Aorta (tissue), 5 donors: ENCODE measurements at regions not wholly inside any gene's neighbourhood (a gene's known extent, or its start where the extent isn't known, plus 50 kb on each side); places are given as distances from the start of the nearest gene placed in this dataset.

ENCODE experiments used
- ATAC-seq: fragments of 200-7000 bp; cut with Tn5 transposase; one replicate; pipeline ENCODE4 v1.9.1; 2022; ENCODE audit warnings: moderate library complexity; ENCODE audit not compliant: low FRiP score
- DNase-seq, 2 donors: peaks; one replicate each; pipeline ENCODE4 v3.0.0-alpha.2; 2020
- H3K27ac ChIP-seq, 2 donors: one replicate each; pipeline ENCODE4 v1.5.1; 2013; ENCODE audit warnings: low read length in 2 of 2, mild to moderate bottlenecking in 2 of 2, moderate library complexity in 2 of 2, control low read depth in 1 of 2, inconsistent platforms in 1 of 2, low read depth in 1 of 2
- H3K27me3 ChIP-seq, 2 donors: one replicate each; pipeline ENCODE4 v1.6.1; 2013; ENCODE audit warnings: control low read depth in 1 of 2, low read length in 1 of 2, mild to moderate bottlenecking in 1 of 2, moderate library complexity in 1 of 2; ENCODE audit not compliant: insufficient read depth in 2 of 2, control insufficient read depth in 1 of 2
- H3K36me3 ChIP-seq, 2 donors: one replicate each; pipeline ENCODE4 v1.6.1; 2013; ENCODE audit warnings: control low read depth in 1 of 2, low read length in 1 of 2, mild to moderate bottlenecking in 1 of 2; ENCODE audit not compliant: insufficient read depth in 2 of 2, control insufficient read depth in 1 of 2
- H3K4me1 ChIP-seq, 2 donors: one replicate each; pipeline ENCODE4 v1.6.1; 2013; ENCODE audit warnings: low read length in 2 of 2, control low read depth in 1 of 2, mild to moderate bottlenecking in 1 of 2, moderate library complexity in 1 of 2; ENCODE audit not compliant: insufficient read depth in 2 of 2, control insufficient read depth in 1 of 2
- H3K4me3 ChIP-seq, 2 donors: one replicate each; pipeline ENCODE4 v1.5.1; 2013; ENCODE audit warnings: low read length in 2 of 2, control low read depth in 1 of 2, mild to moderate bottlenecking in 1 of 2
- H3K9me3 ChIP-seq: one replicate; pipeline ENCODE4 v1.6.1; 2013; ENCODE audit warnings: mild to moderate bottlenecking, low read length; ENCODE audit not compliant: control insufficient read depth
- WGBS, 2 donors: extraction: QIAGEN DNeasy Blood & Tissue Kit; methylation state at CpG; one replicate each; pipeline ENCODE4 v1.1.7; 2013; 5-methylcytosine and 5-hydroxymethylcytosine counted together
- intact Hi-C, 2 donors: fragments of 100-400 bp; cut with DNase I; formaldehyde crosslinking; loops; one replicate each; pipeline versions ENCODE4 v1.14.2 to v1.15.0; 2022
- donor health status: healthy with polysubstance abuse.
- donor health status: Bipolar disorder and iron deficiency.
- donor health status: DM: no; HTN: no; CAD: no.
- donor health status: DM: no; HTN: no; CAD: no.
- donor health status: DM: yes; HTN: yes; CAD: no.

DNA sequence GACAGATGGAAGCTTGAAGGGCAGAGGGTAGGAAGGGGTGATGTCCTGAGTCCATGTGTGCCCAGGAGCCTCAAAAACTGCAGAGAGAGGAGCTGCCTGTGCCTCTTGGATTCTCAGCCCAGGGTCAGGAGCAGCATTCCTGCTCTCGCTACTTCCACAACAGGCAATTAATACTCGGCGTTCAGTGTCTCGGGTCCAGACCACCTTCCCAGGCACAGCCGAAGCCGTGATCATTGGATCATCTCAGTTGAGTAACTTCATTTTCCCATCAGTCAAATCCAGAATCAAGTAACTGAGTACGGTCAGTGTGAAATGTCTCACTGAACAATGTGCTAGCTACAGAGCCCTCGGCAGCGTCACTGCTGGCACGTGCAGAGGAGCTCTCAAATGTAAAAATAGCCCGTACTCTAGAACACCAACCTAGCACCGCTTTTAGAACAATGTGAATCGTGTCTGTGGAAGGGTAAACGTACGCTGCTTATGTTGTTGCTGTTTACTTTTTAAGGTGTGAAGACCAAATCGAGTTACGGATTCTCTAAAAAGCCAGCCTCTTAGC lies 63.5 kb upstream of the IRX4 start:
- H3K27ac ChIP-seq = no peak overlapping the region
- WGBS, 2 donors = 68 to 75% methylated on average over 17 of the region's 17 CpGs
- DNase-seq (no peak), ATAC-seq (no peak)
- H3K27me3 ChIP-seq = no peaks in the 10 kb centered on the region
- no peaks in the 10 kb centered on the region for H3K4me1 ChIP-seq
- no peak overlapping the region for H3K4me3 ChIP-seq
- H3K36me3 ChIP-seq = no peaks in the 10 kb centered on the region
- H3K9me3 ChIP-seq = no peaks in the 10 kb centered on the region
- intact Hi-C loops = no loop called here

DNA sequence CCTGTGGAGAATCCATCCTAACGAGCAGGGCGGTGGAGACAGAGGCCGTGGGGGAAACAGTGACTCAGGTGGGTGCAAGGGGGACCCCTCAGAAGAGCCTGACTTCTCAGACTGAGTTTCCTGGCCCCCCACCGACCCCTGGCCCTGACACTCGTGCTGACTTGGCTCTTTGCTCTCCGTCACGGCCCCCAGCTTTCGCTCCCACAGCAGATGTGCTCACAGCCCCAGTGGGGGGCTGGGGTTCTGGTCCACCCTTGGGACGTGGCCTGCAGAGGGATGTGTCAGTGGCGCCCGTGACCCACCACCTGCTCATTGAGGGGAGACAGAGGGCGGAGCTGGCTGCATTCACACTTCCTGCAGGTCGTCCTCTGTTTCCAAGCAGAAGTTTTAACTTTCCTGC lies 62.9 kb upstream of the IRX4 start:
- WGBS, 2 donors = 79 to 83% methylated on average over 11 to 13 of the region's 13 CpGs
- ATAC-seq (no peak), DNase-seq (no peak)
- Histone ChIP-seq H3K9me3 (no peaks in the 10 kb centered on the region), H3K4me1 (no peaks in the 10 kb centered on the region), H3K36me3 (no peaks in the 10 kb centered on the region), H3K27ac (no peak overlapping the region), H3K27me3 (no peaks in the 10 kb centered on the region), H3K4me3 (no peak overlapping the region)
- intact Hi-C loops = no loop called here

DNA sequence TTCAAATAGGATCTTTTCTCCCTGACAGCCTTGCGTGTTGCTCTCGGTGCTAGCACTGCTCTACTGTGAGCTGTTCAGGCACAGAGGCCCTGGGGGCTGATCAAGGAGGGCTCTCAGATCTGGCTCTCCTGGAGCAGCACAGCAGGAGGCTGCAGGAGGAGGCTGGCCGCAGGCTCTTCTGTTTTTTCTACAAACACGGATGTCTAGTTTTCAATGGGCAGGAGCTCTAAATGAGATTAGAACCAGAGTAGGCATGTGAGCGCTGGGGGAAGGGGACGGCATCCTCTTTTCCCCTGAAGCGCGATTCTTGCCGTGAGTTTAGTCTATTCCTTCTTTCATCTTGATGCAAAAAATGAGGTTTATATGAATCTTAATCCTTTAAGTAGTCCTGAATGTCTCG lies 61.7 kb upstream of the IRX4 start:
- Histone ChIP-seq H3K27ac (no peak overlapping the region), H3K27me3 (no peaks in the 10 kb centered on the region), H3K9me3 (no peaks in the 10 kb centered on the region), H3K4me3 (no peak overlapping the region), H3K4me1 (no peaks in the 10 kb centered on the region), H3K36me3 (no peaks in the 10 kb centered on the region)
- DNase-seq = no peak
- no peak for ATAC-seq
- 62 to 63% methylated on average over 10 of the region's 10 CpGs for WGBS, 2 donors
- intact Hi-C loops = no loop called here

DNA sequence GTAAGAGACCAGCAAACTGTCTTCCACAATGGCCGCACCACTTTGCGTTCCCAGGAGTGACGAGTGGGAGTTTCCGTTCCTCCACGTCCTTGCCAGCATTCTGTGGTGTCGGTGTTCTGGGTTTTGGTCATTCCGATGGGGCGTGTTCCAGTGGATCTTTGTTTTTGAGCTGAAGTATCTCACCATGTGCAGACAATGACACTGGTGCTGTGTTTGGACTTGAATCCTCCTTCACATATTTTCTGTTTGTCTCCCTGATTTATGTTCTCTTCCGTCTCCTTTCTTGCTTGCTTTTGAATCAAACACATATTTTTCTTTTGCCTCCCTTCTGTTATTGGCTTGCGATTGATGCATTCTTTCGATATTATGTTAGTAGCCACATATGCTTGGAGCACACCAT lies 60.8 kb upstream of the IRX4 start:
- no peak overlapping the region for H3K4me3 ChIP-seq
- H3K4me1 ChIP-seq = no peaks in the 10 kb centered on the region
- ATAC-seq (no peak), DNase-seq (no peak)
- intact Hi-C loops = no loop called here
- H3K36me3 ChIP-seq = no peaks in the 10 kb centered on the region
- H3K27me3 ChIP-seq = no peaks in the 10 kb centered on the region
- no peak overlapping the region for H3K27ac ChIP-seq
- H3K9me3 ChIP-seq = no peaks in the 10 kb centered on the region
- 87 to 89% methylated on average over 11 of the region's 11 CpGs for WGBS, 2 donors

DNA sequence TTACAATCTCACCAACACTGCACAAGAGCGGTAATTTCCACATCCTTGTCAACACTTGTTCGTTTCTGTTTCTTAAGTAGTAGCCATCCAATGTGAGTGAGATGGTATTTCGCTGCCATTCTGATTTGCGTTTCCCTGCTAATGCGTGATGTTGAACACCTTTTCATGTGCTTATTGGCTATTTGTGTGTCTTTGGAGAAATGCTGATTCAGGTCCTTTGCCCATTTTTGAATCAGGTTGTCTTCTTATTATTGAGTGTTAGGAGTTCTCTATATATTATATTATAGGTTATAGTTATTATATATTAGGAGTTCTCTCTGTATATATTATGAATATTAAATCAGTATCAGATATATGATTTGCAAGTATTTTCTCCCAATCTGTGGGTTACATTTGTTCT lies 59.9 kb upstream of the IRX4 start:
- 86 to 96% methylated on average over 5 of the region's 5 CpGs for WGBS, 2 donors
- ATAC-seq = no peak
- intact Hi-C loops = loop anchor here in 1 of 2 donors (1.0 kb wide), 1 partner anchor 41 kb away; no protein-coding TSS in a partner anchor

DNA sequence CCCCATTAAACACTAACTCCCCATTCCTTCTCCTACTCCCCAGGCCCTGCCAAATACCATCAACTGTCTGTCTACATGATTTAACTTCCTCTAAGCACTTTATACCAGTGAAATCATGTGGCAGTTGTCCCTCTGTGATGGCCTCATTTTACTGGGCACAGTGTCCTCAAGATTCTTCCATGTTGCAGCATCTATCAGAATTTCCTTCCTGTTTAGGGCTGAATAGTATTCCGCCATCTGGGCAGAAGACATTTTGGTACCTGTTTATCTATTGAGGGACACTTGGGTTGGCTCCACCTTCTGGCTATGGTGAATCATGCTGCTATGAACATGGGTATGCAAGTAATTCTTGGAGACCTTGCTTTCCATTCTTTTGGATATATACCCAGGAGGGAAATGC lies 59.4 kb upstream of the IRX4 start:
- WGBS, 2 donors = 100% methylated on average over 1 of the region's 1 CpG
- Histone ChIP-seq H3K27ac (no peak overlapping the region), H3K4me3 (no peak overlapping the region), H3K36me3 (no peaks in the 10 kb centered on the region), H3K27me3 (no peaks in the 10 kb centered on the region), H3K9me3 (no peaks in the 10 kb centered on the region), H3K4me1 (no peaks in the 10 kb centered on the region)
- intact Hi-C loops = loop anchor here in 1 of 2 donors (1.0 kb wide), 1 partner anchor 41 kb away; no protein-coding TSS in a partner anchor
- ATAC-seq (no peak), DNase-seq (no peak)

More for the DNA sequence above, 59.9 kb upstream of the IRX4 start:
- no peaks in the 10 kb centered on the region for H3K36me3 ChIP-seq
- no peaks in the 10 kb centered on the region for H3K9me3 ChIP-seq
- no peaks in the 10 kb centered on the region for H3K4me1 ChIP-seq
- H3K4me3 ChIP-seq = no peak overlapping the region
- no peak overlapping the region for H3K27ac ChIP-seq
- DNase-seq = no peak
- no peaks in the 10 kb centered on the region for H3K27me3 ChIP-seq

DNA sequence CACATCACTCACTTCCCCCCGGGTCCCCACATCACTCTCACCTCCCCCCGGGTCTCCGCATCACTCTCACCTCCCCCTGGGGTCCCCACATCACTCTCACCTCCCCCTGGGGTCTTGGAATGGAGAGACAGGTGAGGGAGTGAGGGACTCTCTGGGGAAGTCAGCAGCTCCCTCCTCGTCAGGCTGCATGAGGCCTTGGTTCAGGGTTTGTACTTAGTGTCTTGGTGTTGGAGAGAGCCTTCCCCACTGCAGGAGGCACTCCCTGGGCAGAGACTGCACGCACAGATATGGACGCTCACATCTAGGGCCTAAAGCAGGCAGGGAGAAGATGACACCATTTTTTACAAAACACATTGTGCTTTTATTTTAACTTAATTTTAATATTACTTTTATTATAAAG lies 56.5 kb upstream of the IRX4 start:
- no peak overlapping the region for H3K27ac ChIP-seq
- H3K4me1 ChIP-seq = no peaks in the 10 kb centered on the region
- no peak overlapping the region for H3K4me3 ChIP-seq
- intact Hi-C loops = no loop called here
- DNase-seq (no peak), ATAC-seq (peak; percentile 31)
- H3K27me3 ChIP-seq = no peaks in the 10 kb centered on the region
- H3K9me3 ChIP-seq = peaks cover 1% of the 10 kb centered on the region
- 78 to 86% methylated on average over 6 of the region's 6 CpGs for WGBS, 2 donors
- no peaks in the 10 kb centered on the region for H3K36me3 ChIP-seq

DNA sequence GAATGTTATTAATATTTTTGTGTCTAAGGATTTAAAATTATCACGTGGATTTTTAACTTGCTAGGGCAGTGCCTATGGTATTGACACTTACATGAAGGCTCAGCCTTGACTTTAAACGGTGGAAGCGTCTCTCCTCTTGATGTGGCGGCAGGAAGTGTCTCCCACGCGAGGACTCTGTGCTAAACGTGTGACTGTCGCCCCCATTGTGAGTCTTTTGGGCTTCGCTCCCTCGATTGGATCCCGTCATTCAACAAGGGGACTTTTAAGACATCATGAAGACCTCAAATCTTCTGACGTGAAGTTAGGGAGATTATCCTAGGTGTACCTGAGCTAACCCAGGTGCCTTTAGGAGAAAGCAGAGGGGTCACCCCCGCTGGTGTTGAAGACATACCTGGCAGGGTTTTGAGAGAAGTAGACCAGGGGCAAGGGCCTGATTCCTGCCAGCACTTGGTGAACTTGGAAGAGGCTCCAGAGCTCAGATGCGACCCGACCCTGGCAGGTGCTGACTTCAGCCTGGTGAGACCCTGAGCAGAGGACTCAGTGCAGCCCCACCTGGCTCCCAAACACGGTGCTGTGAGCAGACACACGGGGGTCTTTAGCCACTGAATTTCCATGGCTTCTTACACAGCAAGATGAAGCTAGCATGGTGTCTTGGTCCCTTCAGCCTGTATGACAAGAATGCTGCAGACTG lies 55.7 kb upstream of the IRX4 start:
- intact Hi-C loops = no loop called here
- Histone ChIP-seq H3K36me3 (no peaks in the 10 kb centered on the region), H3K4me1 (no peaks in the 10 kb centered on the region), H3K27me3 (no peaks in the 10 kb centered on the region), H3K4me3 (no peak overlapping the region), H3K27ac (no peak overlapping the region), H3K9me3 (peaks cover 1% of the 10 kb centered on the region)
- DNase-seq = no peak
- WGBS, 2 donors = 85% methylated on average over 17 of the region's 17 CpGs
- ATAC-seq = no peak

DNA sequence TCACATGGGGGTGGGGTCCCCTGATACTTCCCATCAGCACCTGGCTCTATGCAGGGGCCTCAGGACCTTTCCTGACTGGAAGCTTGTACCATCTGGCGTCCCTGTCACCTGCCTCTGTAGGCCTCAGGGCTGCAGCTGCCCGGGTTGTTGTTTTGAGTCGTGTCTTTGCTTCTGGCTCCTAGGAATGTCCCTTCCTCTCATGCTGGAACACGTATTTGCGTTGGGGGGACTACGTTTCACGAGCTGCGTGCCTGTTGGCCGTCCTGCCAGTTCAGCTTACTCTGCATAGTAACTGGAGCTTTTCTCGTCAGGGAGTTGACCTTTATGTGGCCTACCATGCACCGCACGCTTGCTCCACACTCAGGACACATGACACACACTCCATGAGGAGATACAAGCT lies 54.9 kb upstream of the IRX4 start:
- Histone ChIP-seq H3K27ac (no peak overlapping the region), H3K9me3 (peaks cover 1% of the 10 kb centered on the region), H3K4me3 (no peak overlapping the region), H3K4me1 (no peaks in the 10 kb centered on the region), H3K27me3 (no peaks in the 10 kb centered on the region), H3K36me3 (no peaks in the 10 kb centered on the region)
- WGBS, 2 donors = 82 to 85% methylated on average over 12 of the region's 12 CpGs
- intact Hi-C loops = no loop called here
- ATAC-seq = no peak
- DNase-seq = no peak
